HCEC 1CT (cell line): ENCODE measurements at regions not wholly inside any gene's neighbourhood (a gene's known extent, or its start where the extent isn't known, plus 50 kb on each side); places are given as distances from the start of the nearest gene placed in this dataset.
A peak's percentile ranks its signal among the peaks of the same experiment; 100 is the strongest.

Experiments
- DNase-seq: peaks from one replicate; pipeline ENCODE4 v3.0.0-alpha.2; 2017

GRCh38 chr14:65252482-65253255 lies 150.4 kb upstream of the MAX start:
- no peak for DNase-seq

- DNase-seq, result peak; percentile 79
Observed at GRCh38 chr14:65255029-65255545, 152.8 kb upstream of the MAX start.

GRCh38 chr14:65255583-65256461 lies 153.5 kb upstream of the MAX start:
- no peak for DNase-seq

- DNase-seq, result no peak
Observed at GRCh38 chr14:65256714-65257113, 154.4 kb upstream of the MAX start.

- DNase-seq, result no peak
Observed at GRCh38 chr14:65257425-65257824, 155.1 kb upstream of the FUT8 start.

GRCh38 chr14:65258391-65258790 lies 154.1 kb upstream of the FUT8 start:
- DNase-seq, result peak; percentile 86

- DNase-seq, result no peak
Observed at GRCh38 chr14:65259000-65259399, 153.5 kb upstream of the FUT8 start.

- DNase-seq, result peak; percentile 85
Observed at GRCh38 chr14:65260786-65261185, 151.7 kb upstream of the FUT8 start.

GRCh38 chr14:65261425-65261920 lies 151.1 kb upstream of the FUT8 start:
- peak; percentile 70 for DNase-seq

- no peak for DNase-seq
Observed at GRCh38 chr14:65261946-65262345, 150.6 kb upstream of the FUT8 start.

- DNase-seq, result peak; percentile 57
Observed at GRCh38 chr14:65263177-65263788, 149.2 kb upstream of the FUT8 start.

GRCh38 chr14:65267856-65268255 lies 144.7 kb upstream of the FUT8 start:
- no peak for DNase-seq

GRCh38 chr14:65268594-65268993 lies 143.9 kb upstream of the FUT8 start:
- no peak for DNase-seq

GRCh38 chr14:65269732-65270131 lies 142.8 kb upstream of the FUT8 start:
- no peak for DNase-seq

- peak; percentile 44 for DNase-seq
Observed at GRCh38 chr14:65277027-65277426, 135.5 kb upstream of the FUT8 start.

- no peak for DNase-seq
Observed at GRCh38 chr14:65277580-65278270, 134.8 kb upstream of the FUT8 start.

GRCh38 chr14:65278589-65278988 lies 133.9 kb upstream of the FUT8 start:
- DNase-seq, result no peak

- DNase-seq, result no peak
Observed at GRCh38 chr14:65279510-65279909, 133.0 kb upstream of the FUT8 start.

- no peak for DNase-seq
Observed at GRCh38 chr14:65279958-65280357, 132.6 kb upstream of the FUT8 start.

GRCh38 chr14:65280653-65281052 lies 131.9 kb upstream of the FUT8 start:
- DNase-seq, result no peak

- peak; percentile 87 for DNase-seq
Observed at GRCh38 chr14:65281991-65282895, 130.3 kb upstream of the FUT8 start.

- DNase-seq, result no peak
Observed at GRCh38 chr14:65282896-65283253, 129.7 kb upstream of the FUT8 start.
